SJSA1 (cell line): ENCODE measurements at regions not wholly inside any gene's neighbourhood (a gene's known extent, or its start where the extent isn't known, plus 50 kb on each side); places are given as distances from the start of the nearest gene placed in this dataset.

Experiments used
- DNase-seq, 2 experiments: peaks; one replicate each; pipeline ENCODE4 v3.0.0-alpha.2; 2015 to 2020; ENCODE audit warnings: low spot score in 2 of 2, low read depth in 1 of 2
- H3K27ac ChIP-seq: fragments of 250-450 bp; sonication (Bioruptor Pico); 2 replicates; pipeline ENCODE4 v1.5.1; 2020; ENCODE audit warnings: mild to moderate bottlenecking, moderate library complexity
- H3K27me3 ChIP-seq: fragments of 250-450 bp; sonication (Bioruptor Pico); replicated peaks from 2 replicates; pipeline ENCODE4 v1.5.1; 2020; ENCODE audit warnings: mild to moderate bottlenecking, moderate library complexity
- H3K36me3 ChIP-seq: fragments of 250-450 bp; sonication (Bioruptor Pico); 2 replicates; pipeline ENCODE4 v1.5.1; 2020; ENCODE audit warnings: mild to moderate bottlenecking
- H3K4me1 ChIP-seq: fragments of 250-450 bp; sonication (Bioruptor Pico); replicated peaks from 2 replicates; pipeline ENCODE4 v1.6.1; 2021; ENCODE audit warnings: mild to moderate bottlenecking
- H3K4me3 ChIP-seq: fragments of 250-450 bp; sonication (Bioruptor Pico); 2 replicates; pipeline ENCODE4 v1.5.1; 2020; ENCODE audit warnings: mild to moderate bottlenecking
- H3K9me3 ChIP-seq: fragments of 250-450 bp; sonication (Bioruptor Pico); replicated peaks from 2 replicates; pipeline ENCODE4 v1.5.1; 2020; ENCODE audit warnings: mild to moderate bottlenecking

DNA sequence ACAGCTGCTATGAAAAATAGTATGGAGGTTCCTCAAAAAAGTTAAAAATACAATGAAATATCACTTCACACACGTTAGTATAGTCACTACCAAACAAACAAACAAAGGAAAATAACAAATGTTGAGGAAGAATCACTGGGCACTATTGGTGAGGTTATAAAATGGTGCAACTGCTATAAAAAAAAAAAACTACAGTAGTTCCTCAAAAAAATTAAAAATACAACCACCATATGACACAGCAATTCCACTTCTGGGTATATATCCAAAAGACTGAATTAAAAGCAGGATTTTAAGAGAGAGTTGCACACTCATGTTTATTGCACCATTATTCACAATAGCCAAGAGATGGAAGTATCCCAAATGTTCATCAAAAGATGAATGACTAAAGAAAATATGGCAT, 80.9 kb upstream of the POU3F3 start:
- Histone ChIP-seq H3K27me3 (0 out of 2 replicates have a peak, but pooled peaks cover 5% of the 10 kb centered on the region), H3K4me3 (no peak overlapping the region), H3K27ac (no peak overlapping the region), H3K4me1 (peaks cover 13% of the 10 kb centered on the region), H3K9me3 (no peaks in the 10 kb centered on the region), H3K36me3 (no peaks in the 10 kb centered on the region)
- DNase-seq, result no peak

DNA sequence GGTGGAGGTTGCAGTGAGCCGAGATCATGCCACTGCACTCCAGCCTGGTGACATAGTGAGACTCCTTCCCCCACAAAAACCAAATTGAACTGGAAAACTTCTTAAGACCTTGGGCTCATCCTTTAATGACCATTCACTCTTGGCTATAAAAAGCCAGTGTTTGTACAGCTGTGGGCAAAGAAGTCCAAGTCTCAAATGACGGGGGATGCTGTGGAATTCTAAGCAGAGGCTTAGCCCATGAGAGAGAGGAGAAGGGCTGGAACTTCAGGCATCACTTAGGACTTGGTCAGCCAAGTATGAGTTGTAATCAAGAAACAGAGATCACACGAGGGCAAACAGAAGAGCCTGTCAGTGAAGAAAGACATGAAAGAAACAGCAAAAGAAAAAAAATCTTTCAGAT, 79.3 kb upstream of the POU3F3 start:
- no peaks in the 10 kb centered on the region for H3K36me3 ChIP-seq
- no peak overlapping the region for H3K4me3 ChIP-seq
- H3K27me3 ChIP-seq, result 0 out of 2 replicates have a peak, but pooled peaks cover 5% of the 10 kb centered on the region
- DNase-seq, result no peak
- no peaks in the 10 kb centered on the region for H3K9me3 ChIP-seq
- H3K4me1 ChIP-seq, result 0 out of 2 replicates have a peak, but pooled peaks cover 2% of the 10 kb centered on the region
- H3K27ac ChIP-seq, result no peak overlapping the region

GRCh38 chr2:104777721-104778120, 76.2 kb upstream of the POU3F3 start:
- 0 out of 2 replicates have a peak, but pooled peaks cover 5% of the 10 kb centered on the region for H3K27me3 ChIP-seq
- no peaks in the 10 kb centered on the region for H3K4me1 ChIP-seq
- H3K4me3 ChIP-seq, result no peak overlapping the region
- H3K27ac ChIP-seq, result no peak overlapping the region
- no peak for DNase-seq
- H3K9me3 ChIP-seq, result no peaks in the 10 kb centered on the region
- H3K36me3 ChIP-seq, result no peaks in the 10 kb centered on the region

DNA sequence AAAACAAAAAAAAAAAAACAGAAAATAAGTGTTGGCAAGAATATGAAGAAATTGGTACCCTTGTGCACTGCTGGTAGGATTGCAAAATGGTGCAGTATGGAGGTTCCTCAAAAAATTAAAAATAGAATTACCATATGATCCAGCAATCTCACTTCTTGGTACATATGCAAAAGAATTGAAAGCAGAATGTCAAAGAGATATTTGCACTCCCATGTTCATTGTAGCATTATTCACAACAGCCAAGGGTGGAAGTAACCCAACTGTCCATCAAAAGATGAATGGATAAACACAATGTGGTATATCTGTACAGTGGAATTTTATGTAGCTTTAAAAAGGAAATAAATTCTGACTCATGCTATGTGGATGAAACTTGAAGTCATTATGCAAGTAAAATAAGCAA, 72.8 kb upstream of the POU3F3 start:
- H3K36me3 ChIP-seq, result no peaks in the 10 kb centered on the region
- no peak for DNase-seq
- H3K27me3 ChIP-seq, result 0 out of 2 replicates have a peak, but pooled peaks cover 5% of the 10 kb centered on the region
- no peak overlapping the region for H3K4me3 ChIP-seq
- H3K9me3 ChIP-seq, result no peaks in the 10 kb centered on the region
- H3K27ac ChIP-seq, result no peak overlapping the region
- H3K4me1 ChIP-seq, result no peaks in the 10 kb centered on the region

DNA sequence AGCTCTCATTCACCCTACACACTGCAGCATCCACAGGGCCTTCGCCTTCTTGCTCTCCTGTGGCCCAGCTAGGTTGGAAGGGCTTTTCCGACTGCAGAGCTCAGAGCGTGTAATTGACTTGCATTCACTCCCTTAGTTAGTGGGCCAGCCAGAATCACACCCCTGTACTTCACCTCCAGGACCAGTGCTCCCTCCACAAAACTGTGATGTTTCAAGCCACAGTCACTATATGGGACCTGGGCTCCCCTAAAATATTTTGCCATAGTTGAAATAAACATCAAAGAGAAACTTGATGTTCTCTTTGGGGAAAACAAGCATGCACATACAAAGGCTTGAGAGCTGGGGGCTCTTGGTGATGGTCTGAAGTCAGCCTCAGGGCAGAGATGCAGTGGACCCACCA, 69.7 kb upstream of the POU3F3 start:
- DNase-seq, result no peak
- Histone ChIP-seq H3K27me3 (no peaks in the 10 kb centered on the region), H3K27ac (no peak overlapping the region), H3K4me1 (no peaks in the 10 kb centered on the region), H3K36me3 (no peaks in the 10 kb centered on the region), H3K4me3 (no peak overlapping the region), H3K9me3 (no peaks in the 10 kb centered on the region)

- Histone ChIP-seq H3K4me3 (no peak overlapping the region), H3K9me3 (no peaks in the 10 kb centered on the region), H3K36me3 (no peaks in the 10 kb centered on the region), H3K27me3 (no peaks in the 10 kb centered on the region), H3K27ac (no peak overlapping the region), H3K4me1 (no peaks in the 10 kb centered on the region)
- DNase-seq, result no peak
Observed at GRCh38 chr2:104786204-104786603, 67.7 kb upstream of the POU3F3 start.

DNA sequence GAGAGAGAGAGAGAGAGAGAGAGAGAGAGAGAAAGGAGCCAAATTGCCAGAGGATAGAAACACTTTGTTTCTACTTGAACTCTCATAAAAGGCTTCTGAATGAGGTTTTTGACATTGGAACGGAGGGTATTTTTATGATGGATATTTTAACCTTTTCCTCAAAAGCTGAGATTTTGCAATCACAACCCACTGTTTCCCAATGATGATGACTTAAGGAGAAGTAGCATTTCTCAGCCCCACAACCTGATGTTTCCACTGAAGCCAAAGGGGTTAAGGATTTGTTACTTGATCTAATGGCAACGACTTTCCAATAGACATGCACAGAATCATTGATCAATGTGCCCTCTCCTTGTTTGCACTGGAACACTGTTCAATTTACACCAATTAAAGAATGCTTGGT, 67.1 kb upstream of the POU3F3 start:
- H3K27ac ChIP-seq, result no peak overlapping the region
- H3K9me3 ChIP-seq, result no peaks in the 10 kb centered on the region
- H3K4me3 ChIP-seq, result no peak overlapping the region
- no peaks in the 10 kb centered on the region for H3K4me1 ChIP-seq
- no peak for DNase-seq
- H3K36me3 ChIP-seq, result no peaks in the 10 kb centered on the region
- no peaks in the 10 kb centered on the region for H3K27me3 ChIP-seq

DNA sequence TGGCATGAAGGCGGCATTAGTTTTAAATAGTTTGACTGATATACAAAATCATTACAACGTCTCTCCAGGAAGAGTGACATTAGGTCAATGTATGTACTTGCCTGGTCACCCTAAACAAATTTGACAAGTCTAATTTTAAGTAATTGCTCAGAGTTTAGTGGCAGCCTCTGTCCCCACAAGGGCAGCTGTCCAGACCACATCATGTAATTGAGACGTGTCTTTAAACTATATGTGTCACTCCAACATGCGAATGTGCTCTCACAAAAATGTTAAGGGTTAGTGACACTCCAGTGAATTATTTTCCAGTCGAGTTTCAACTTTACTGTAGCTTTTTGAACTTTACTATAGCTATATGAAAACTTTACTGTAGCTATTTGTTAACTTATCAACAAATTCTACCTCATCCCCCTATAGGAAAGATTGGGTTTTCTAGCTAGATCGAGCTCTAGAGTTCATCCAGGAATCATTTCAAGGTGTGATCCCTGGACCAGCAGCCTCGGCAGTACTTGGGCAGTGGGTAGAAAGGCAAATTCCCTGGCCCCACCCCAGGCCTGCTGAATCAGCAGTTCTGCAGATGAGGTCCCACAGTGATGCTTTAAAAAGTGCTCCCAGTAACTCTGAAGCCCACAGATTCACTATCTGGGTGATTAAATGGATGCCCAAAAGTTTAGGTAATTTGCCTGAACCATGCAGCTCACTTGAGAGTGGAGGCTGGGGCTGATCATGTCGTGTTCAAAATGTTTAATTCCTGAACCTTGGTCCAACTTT, 66.4 kb upstream of the POU3F3 start:
- Histone ChIP-seq H3K27me3 (no peaks in the 10 kb centered on the region), H3K36me3 (no peaks in the 10 kb centered on the region), H3K4me3 (no peak overlapping the region), H3K9me3 (no peaks in the 10 kb centered on the region), H3K4me1 (no peaks in the 10 kb centered on the region), H3K27ac (no peak overlapping the region)
- DNase-seq, result no peak

- no peak overlapping the region for H3K27ac ChIP-seq
- H3K36me3 ChIP-seq, result no peaks in the 10 kb centered on the region
- no peaks in the 10 kb centered on the region for H3K4me1 ChIP-seq
- no peak for DNase-seq
- no peak overlapping the region for H3K4me3 ChIP-seq
- H3K9me3 ChIP-seq, result no peaks in the 10 kb centered on the region
- H3K27me3 ChIP-seq, result no peaks in the 10 kb centered on the region
Observed at GRCh38 chr2:104788742-104789455, 65.0 kb upstream of the POU3F3 start.

DNA sequence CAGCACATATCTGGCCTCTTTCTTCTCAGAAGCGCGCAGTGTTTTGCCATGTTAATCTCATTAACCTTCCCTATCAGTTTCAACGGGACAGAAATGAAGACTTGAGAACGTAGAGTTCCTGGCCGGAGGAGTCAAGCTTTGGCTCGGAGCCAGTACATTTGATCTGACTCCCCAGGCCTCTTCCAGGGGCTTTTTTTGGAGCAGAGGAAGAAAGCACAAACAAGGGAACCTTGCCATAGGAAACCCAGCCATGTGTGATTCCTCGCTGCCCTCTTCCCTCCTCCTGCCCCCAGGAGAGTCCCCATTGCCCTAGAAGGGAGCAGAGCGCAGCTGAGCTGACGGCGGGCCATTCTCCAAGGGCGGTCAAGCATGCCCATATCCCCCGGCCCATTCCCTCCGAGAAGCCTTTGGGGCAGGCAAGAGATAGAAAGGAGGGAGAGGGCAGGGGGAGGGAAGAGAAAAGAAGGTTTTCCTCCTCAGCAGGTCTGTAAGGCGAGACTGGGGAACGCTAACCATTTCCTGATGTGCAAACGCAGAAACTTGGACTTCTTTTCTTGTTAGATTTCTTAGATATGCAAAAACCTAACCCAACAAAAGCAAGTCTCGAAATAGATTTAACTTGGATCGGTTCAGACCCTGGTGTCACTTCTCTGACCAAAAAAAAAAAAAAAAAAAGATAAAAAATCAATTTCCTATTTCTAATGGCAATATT, 63.7 kb upstream of the POU3F3 start:
- DNase-seq, result no peak
- H3K4me1 ChIP-seq, result no peaks in the 10 kb centered on the region

GRCh38 chr2:104790901-104791495, 62.9 kb upstream of the POU3F3 start:
- Histone ChIP-seq H3K4me3 (no peak overlapping the region), H3K27ac (no peak overlapping the region), H3K36me3 (no peaks in the 10 kb centered on the region), H3K4me1 (no peaks in the 10 kb centered on the region), H3K9me3 (no peaks in the 10 kb centered on the region), H3K27me3 (no peaks in the 10 kb centered on the region)
- DNase-seq, result no peak

More for the DNA sequence above, 63.7 kb upstream of the POU3F3 start:
- Histone ChIP-seq H3K9me3 (no peaks in the 10 kb centered on the region), H3K36me3 (no peaks in the 10 kb centered on the region), H3K27me3 (no peaks in the 10 kb centered on the region), H3K27ac (no peak overlapping the region), H3K4me3 (no peak overlapping the region)

GRCh38 chr2:104793966-104794365, 59.9 kb upstream of the POU3F3 start:
- Histone ChIP-seq H3K36me3 (no peaks in the 10 kb centered on the region), H3K4me3 (no peak overlapping the region), H3K4me1 (no peaks in the 10 kb centered on the region), H3K27ac (no peak overlapping the region), H3K27me3 (no peaks in the 10 kb centered on the region), H3K9me3 (no peaks in the 10 kb centered on the region)
- DNase-seq, result no peak

DNA sequence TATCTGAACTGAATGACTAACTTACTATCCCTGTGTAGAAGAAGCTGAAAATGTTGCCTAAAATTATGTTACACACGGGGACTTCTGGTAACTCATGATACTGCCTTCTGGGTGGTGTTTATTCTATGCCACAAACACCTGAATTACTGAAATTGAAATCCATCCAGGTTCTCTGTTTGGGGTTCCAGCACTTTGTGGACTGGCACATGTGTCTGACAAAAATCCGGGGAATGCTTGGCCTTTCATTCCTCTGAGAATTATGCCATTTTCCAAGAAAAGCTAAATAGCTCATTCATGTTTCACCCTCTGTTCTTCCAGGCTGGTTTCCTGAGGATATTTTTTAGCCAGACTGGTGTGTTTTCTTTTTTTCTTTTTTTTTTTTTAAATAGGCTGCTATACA, 59.5 kb upstream of the POU3F3 start:
- H3K4me1 ChIP-seq, result no peaks in the 10 kb centered on the region
- H3K27ac ChIP-seq, result no peak overlapping the region
- no peak overlapping the region for H3K4me3 ChIP-seq
- no peaks in the 10 kb centered on the region for H3K27me3 ChIP-seq
- no peaks in the 10 kb centered on the region for H3K9me3 ChIP-seq
- H3K36me3 ChIP-seq, result no peaks in the 10 kb centered on the region
- DNase-seq, result no peak
